Prostate gland (tissue), 2 donors: ENCODE measurements at regions not wholly inside any gene's neighbourhood (a gene's known extent, or its start where the extent isn't known, plus 50 kb on each side); places are given as distances from the start of the nearest gene placed in this dataset.
"Not testable (repeated sequence)": the region's sequence is repeated elsewhere in the genome, so short reads cannot be mapped to it uniquely, and the experiment has no call there.

ENCODE experiments used
- DNase-seq: peaks from one replicate; pipeline ENCODE4 v3.0.0-alpha.2; 2019; ENCODE audit warnings: low spot score
- H3K27ac ChIP-seq, 2 donors: fragments of 200-600 bp; sonication (generic); 2 replicates each; pipeline ENCODE4 v1.5.1; 2017 to 2019
- H3K27me3 ChIP-seq: fragments of 200-600 bp; sonication (generic); replicated peaks from 2 replicates; pipeline ENCODE4 v1.5.1; 2019; ENCODE audit not compliant: insufficient read depth
- H3K36me3 ChIP-seq, 2 donors: fragments of 200-600 bp; sonication (generic); 1 replicate in 1 of 2; 2 replicates in 1 of 2; pipeline versions ENCODE4 v1.5.1 to v1.8.1; 2017 to 2019
- H3K4me1 ChIP-seq: fragments of 200-600 bp; sonication (generic); replicated peaks from 2 replicates; pipeline ENCODE4 v1.5.1; 2019
- H3K4me3 ChIP-seq, 2 donors: fragments of 200-600 bp; sonication (generic); 2 replicates each; pipeline ENCODE4 v1.5.1; 2017 to 2019
- H3K9me3 ChIP-seq: fragments of 200-600 bp; sonication (generic); 2 replicates; pipeline ENCODE4 v1.5.1; 2017
- POLR2A ChIP-seq: fragments of 450-650 bp; IDR thresholded peaks from one replicate; pipeline ENCODE4 v1.6.1; 2016; ENCODE audit warnings: antibody characterized with exemption, mild to moderate bottlenecking
- POLR2AphosphoS5 ChIP-seq: sonication (generic); formaldehyde crosslinking; IDR thresholded peaks from one replicate; pipeline ENCODE4 v1.6.1; 2017; ENCODE audit warnings: antibody characterized with exemption
- WGBS: methylation state at CpG from one replicate; pipeline ENCODE4 v1.1.5; 2018; 5-methylcytosine and 5-hydroxymethylcytosine counted together
- intact Hi-C: fragments of 100-400 bp; cut with DNase I; formaldehyde crosslinking; loops from one replicate; pipeline ENCODE4 v1.14.2; 2022
- TF ChIP-seq, protein P1 (sequence below), 4 experiments: fragments of 200-600 bp in 2 of 4; fragments of 450-650 bp in 2 of 4; sonication (generic) in 2 of 4; IDR thresholded peaks; 1 replicate in 3 of 4; 2 replicates in 1 of 4; pipeline ENCODE4 v1.5.1; 2016 to 2019; ENCODE audit warnings: antibody characterized with exemption in 4 of 4, mild to moderate bottlenecking in 2 of 4, moderate library complexity in 2 of 4

DNA sequence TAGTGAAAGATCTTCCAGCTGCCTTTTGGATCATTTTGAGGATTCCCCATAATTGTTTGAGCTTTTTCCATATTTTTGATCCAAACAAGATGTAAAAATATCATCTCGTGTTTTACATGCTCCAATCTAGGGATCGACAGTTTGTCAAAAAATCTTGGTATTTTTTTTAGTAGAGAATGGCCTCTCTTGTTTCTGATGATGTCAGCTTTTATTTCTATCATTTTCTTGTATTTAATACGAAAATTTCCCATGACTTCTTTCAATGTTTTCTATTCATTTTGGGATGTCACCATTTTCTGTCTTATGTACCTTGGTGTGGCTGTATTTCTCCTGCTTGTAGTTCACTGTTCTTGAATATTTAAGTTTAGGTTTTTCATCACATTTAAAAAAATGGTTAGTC, 812.0 kb upstream of the NCAM2 start:
- intact Hi-C loops = no loop called here
- Histone ChIP-seq H3K9me3 (no peaks in the 10 kb centered on the region), H3K4me3 (no peak overlapping the region), H3K4me1 (no peaks in the 10 kb centered on the region), H3K36me3 (no peaks in the 10 kb centered on the region), H3K27me3 (no peaks in the 10 kb centered on the region), H3K27ac (no peak overlapping the region)
- DNase-seq = no peak
- TF ChIP-seq, protein P1, sequence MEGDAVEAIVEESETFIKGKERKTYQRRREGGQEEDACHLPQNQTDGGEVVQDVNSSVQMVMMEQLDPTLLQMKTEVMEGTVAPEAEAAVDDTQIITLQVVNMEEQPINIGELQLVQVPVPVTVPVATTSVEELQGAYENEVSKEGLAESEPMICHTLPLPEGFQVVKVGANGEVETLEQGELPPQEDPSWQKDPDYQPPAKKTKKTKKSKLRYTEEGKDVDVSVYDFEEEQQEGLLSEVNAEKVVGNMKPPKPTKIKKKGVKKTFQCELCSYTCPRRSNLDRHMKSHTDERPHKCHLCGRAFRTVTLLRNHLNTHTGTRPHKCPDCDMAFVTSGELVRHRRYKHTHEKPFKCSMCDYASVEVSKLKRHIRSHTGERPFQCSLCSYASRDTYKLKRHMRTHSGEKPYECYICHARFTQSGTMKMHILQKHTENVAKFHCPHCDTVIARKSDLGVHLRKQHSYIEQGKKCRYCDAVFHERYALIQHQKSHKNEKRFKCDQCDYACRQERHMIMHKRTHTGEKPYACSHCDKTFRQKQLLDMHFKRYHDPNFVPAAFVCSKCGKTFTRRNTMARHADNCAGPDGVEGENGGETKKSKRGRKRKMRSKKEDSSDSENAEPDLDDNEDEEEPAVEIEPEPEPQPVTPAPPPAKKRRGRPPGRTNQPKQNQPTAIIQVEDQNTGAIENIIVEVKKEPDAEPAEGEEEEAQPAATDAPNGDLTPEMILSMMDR (IDR thresholded peaks at IDR 0.05) = no peak
- no peak for TF ChIP-seq POLR2AphosphoS5
- no peak for TF ChIP-seq POLR2A
- 47% methylated on average over 3 of the region's 3 CpGs for WGBS

DNA sequence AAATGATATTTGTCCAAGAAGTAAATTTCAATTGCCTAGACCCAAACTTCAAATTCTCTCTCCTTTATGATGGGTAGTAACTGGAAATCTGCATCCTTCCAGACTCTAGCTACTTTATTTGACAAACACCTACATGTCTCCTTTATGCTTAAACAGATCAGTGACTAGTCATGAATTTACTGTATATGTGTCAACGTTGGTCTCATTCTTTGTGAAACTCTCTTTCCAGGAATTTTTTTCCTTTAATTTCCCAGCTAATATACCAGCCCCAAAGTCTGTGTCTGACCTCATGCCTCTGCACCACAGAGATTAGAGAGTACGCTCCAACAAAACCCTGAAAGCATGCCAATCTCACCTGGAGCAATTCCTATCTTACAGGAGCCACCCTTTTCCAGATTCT, 811.2 kb upstream of the NCAM2 start:
- TF ChIP-seq POLR2AphosphoS5 = no peak
- TF ChIP-seq, protein P1 (IDR thresholded peaks at IDR 0.05) = no peak
- TF ChIP-seq POLR2A = no peak
- DNase-seq = no peak
- intact Hi-C loops = no loop called here
- H3K4me1 ChIP-seq = no peaks in the 10 kb centered on the region
- no peaks in the 10 kb centered on the region for H3K27me3 ChIP-seq
- 72% methylated on average over 2 of the region's 2 CpGs for WGBS
- H3K36me3 ChIP-seq = no peaks in the 10 kb centered on the region
- H3K27ac ChIP-seq = no peak overlapping the region
- no peaks in the 10 kb centered on the region for H3K9me3 ChIP-seq
- H3K4me3 ChIP-seq = no peak overlapping the region

DNA sequence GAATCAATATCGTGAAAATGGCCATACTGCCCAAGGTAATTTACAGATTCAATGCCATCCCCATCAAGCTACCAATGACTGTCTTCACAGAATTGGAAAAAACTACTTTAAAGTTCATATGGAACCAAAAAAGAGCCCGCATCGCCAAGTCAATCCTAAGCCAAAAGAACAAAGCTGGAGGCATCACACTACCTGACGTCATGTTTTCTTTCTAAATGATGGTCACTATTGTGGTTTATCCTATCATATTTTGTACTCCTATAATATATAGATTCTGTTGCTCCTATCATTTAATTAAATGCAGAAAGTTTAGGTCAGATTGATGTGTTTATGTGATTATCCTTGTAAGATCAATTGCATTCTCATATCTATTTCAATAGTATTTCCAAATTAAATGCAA, 796.9 kb upstream of the NCAM2 start:
- H3K4me1 ChIP-seq, intact Hi-C loops, H3K27ac ChIP-seq, H3K4me3 ChIP-seq, H3K27me3 ChIP-seq, H3K36me3 ChIP-seq, H3K9me3 ChIP-seq, DNase-seq: not testable (repeated sequence)
- WGBS = 96% methylated on average over 3 of the region's 4 CpGs

GRCh38 chr21:20207335-20207734, 790.9 kb upstream of the NCAM2 start:
- no peak for DNase-seq
- Histone ChIP-seq H3K27ac (no peak overlapping the region), H3K36me3 (no peaks in the 10 kb centered on the region), H3K4me1 (no peaks in the 10 kb centered on the region), H3K4me3 (no peak overlapping the region), H3K9me3 (no peaks in the 10 kb centered on the region), H3K27me3 (no peaks in the 10 kb centered on the region)
- WGBS = 17% methylated on average over 3 of the region's 3 CpGs
- no peak for TF ChIP-seq POLR2A
- TF ChIP-seq POLR2AphosphoS5 = no peak
- TF ChIP-seq, protein P1 (IDR thresholded peaks at IDR 0.05) = no peak
- intact Hi-C loops = no loop called here

GRCh38 chr21:20215959-20216358, 782.2 kb upstream of the NCAM2 start:
- H3K9me3 ChIP-seq = no peaks in the 10 kb centered on the region
- no peaks in the 10 kb centered on the region for H3K4me1 ChIP-seq
- H3K27ac ChIP-seq = no peak overlapping the region
- WGBS = 86% methylated on average over 6 of the region's 6 CpGs
- intact Hi-C loops = no loop called here
- DNase-seq = no peak
- no peaks in the 10 kb centered on the region for H3K36me3 ChIP-seq
- H3K27me3 ChIP-seq = no peaks in the 10 kb centered on the region
- TF ChIP-seq POLR2AphosphoS5 (no peak), POLR2A (no peak)
- TF ChIP-seq, protein P1 (IDR thresholded peaks at IDR 0.05) = no peak
- H3K4me3 ChIP-seq = no peak overlapping the region

- no peak for TF ChIP-seq POLR2AphosphoS5
- TF ChIP-seq, protein P1 (IDR thresholded peaks at IDR 0.05) = no peak
- no peak for TF ChIP-seq POLR2A
- no peaks in the 10 kb centered on the region for H3K27me3 ChIP-seq
- no peak overlapping the region for H3K27ac ChIP-seq
- intact Hi-C loops = no loop called here
- H3K36me3 ChIP-seq = no peaks in the 10 kb centered on the region
- no peaks in the 10 kb centered on the region for H3K4me1 ChIP-seq
- no peak overlapping the region for H3K4me3 ChIP-seq
- DNase-seq = no peak
- H3K9me3 ChIP-seq = no peaks in the 10 kb centered on the region
Measured at GRCh38 chr21:20220586-20220985, 777.6 kb upstream of the NCAM2 start.

GRCh38 chr21:20221981-20222380, 776.2 kb upstream of the NCAM2 start:
- H3K4me1 ChIP-seq, H3K36me3 ChIP-seq, H3K9me3 ChIP-seq, intact Hi-C loops, H3K27me3 ChIP-seq, H3K27ac ChIP-seq, DNase-seq, H3K4me3 ChIP-seq: not testable (repeated sequence)
- 88% methylated on average over 12 of the region's 12 CpGs for WGBS

- DNase-seq, H3K9me3 ChIP-seq, H3K36me3 ChIP-seq, H3K4me1 ChIP-seq, H3K4me3 ChIP-seq, H3K27ac ChIP-seq, intact Hi-C loops, H3K27me3 ChIP-seq: not testable (repeated sequence)
- WGBS = 45% methylated on average over 1 of the region's 1 CpG
Measured at GRCh38 chr21:20236649-20237048, 761.6 kb upstream of the NCAM2 start.
